ENCODE measurements at regions not wholly inside any gene's neighbourhood (a gene's known extent, or its start where the extent isn't known, plus 50 kb on each side); places are given as distances from the start of the nearest gene placed in this dataset.
A peak's percentile ranks its signal among the peaks of the same experiment; 100 is the strongest.
"Not testable (repeated sequence)": the region's sequence is repeated elsewhere in the genome, so short reads cannot be mapped to it uniquely, and the experiment has no call there.

GRCh38 chr1:87436115-87436514, 107.4 kb downstream of the LMO4 start:
- H3K27me3 Mint-ChIP-seq = peaks cover 7 to 28% (median 8%) of the 10 kb centered on the region in 5 donors
- CTCF ChIA-PET; H3K27me3 ChIP-seq (ENCODE audit: control insufficient read depth in 2 of 2, insufficient read depth in 2 of 2, low read length in 2 of 2); H3K27ac Mint-ChIP-seq; H3K4me3 ChIP-seq (ENCODE audit: low read length); H3K36me3 Mint-ChIP-seq; H3K4me3 Mint-ChIP-seq; H3K9me3 Mint-ChIP-seq; H3K36me3 ChIP-seq (ENCODE audit: control insufficient read depth in 2 of 3, insufficient read depth in 3 of 3, low read length in 3 of 3); POLR2A ChIA-PET; H3K27ac ChIP-seq (ENCODE audit: low read depth, low read length); ATAC-seq; H3K4me1 Mint-ChIP-seq; DNase-seq; H3K9me3 ChIP-seq (ENCODE audit: control insufficient read depth in 2 of 3, low read length in 3 of 3); H3K4me1 ChIP-seq (ENCODE audit: control insufficient read depth in 2 of 2, insufficient read depth in 2 of 2, low read length in 2 of 2); intact Hi-C loops (cut with micrococcal nuclease): not testable (repeated sequence)

- no peak overlapping the region for H3K27ac Mint-ChIP-seq
- Histone ChIP-seq H3K27ac (ENCODE audit: low read depth, low read length) (no peak overlapping the region), H3K36me3 (ENCODE audit: control insufficient read depth in 2 of 3, insufficient read depth in 3 of 3, low read length in 3 of 3) (no peaks in the 10 kb centered on the region), H3K4me3 (ENCODE audit: low read length) (no peak overlapping the region), H3K27me3 (ENCODE audit: control insufficient read depth in 2 of 2, insufficient read depth in 2 of 2, low read length in 2 of 2) (no peaks in the 10 kb centered on the region), H3K4me1 (ENCODE audit: control insufficient read depth in 2 of 2, insufficient read depth in 2 of 2, low read length in 2 of 2) (no peaks in the 10 kb centered on the region), H3K9me3 (ENCODE audit: control insufficient read depth in 2 of 3, low read length in 3 of 3) (no peaks in the 10 kb centered on the region)
- POLR2A ChIA-PET = no interaction called here
- intact Hi-C loops (cut with micrococcal nuclease) = no loop called here
- CTCF ChIA-PET = no interaction called here
- peaks cover 0 to 7% (median 0%) of the 10 kb centered on the region in 7 donors for H3K4me1 Mint-ChIP-seq
- DNase-seq = no peak
- no peak for ATAC-seq
- no peak overlapping the region for H3K4me3 Mint-ChIP-seq
- H3K9me3 Mint-ChIP-seq = peaks cover 0 to 4% (median 0%) of the 10 kb centered on the region in 11 donors
- H3K27me3 Mint-ChIP-seq = peaks cover 6 to 30% (median 7%) of the 10 kb centered on the region in 5 donors
- no peaks in the 10 kb centered on the region for H3K36me3 Mint-ChIP-seq
These were observed 107.9 kb downstream of the LMO4 start for GRCh38 chr1:87436534-87436933.

GRCh38 chr1:87437663-87438295, 109.1 kb downstream of the LMO4 start:
- H3K4me1 ChIP-seq (ENCODE audit: control insufficient read depth in 2 of 2, insufficient read depth in 2 of 2, low read length in 2 of 2) = no peaks in the 10 kb centered on the region
- Mint-ChIP-seq H3K4me3 (no peak overlapping the region), H3K9me3 (peaks cover 0 to 4% (median 0%) of the 10 kb centered on the region in 11 donors), H3K27ac (no peak overlapping the region), H3K4me1 (peaks cover 0 to 7% (median 0%) of the 10 kb centered on the region in 7 donors), H3K27me3 (peaks cover 3 to 23% (median 6%) of the 10 kb centered on the region in 5 donors), H3K36me3 (no peaks in the 10 kb centered on the region)
- H3K27me3 ChIP-seq (ENCODE audit: control insufficient read depth in 2 of 2, insufficient read depth in 2 of 2, low read length in 2 of 2) = no peaks in the 10 kb centered on the region
- intact Hi-C loops (cut with micrococcal nuclease) = no loop called here
- H3K27ac ChIP-seq (ENCODE audit: low read depth, low read length) = no peak overlapping the region
- H3K9me3 ChIP-seq (ENCODE audit: control insufficient read depth in 2 of 3, low read length in 3 of 3) = no peaks in the 10 kb centered on the region
- no peaks in the 10 kb centered on the region for H3K36me3 ChIP-seq (ENCODE audit: control insufficient read depth in 2 of 3, insufficient read depth in 3 of 3, low read length in 3 of 3)
- POLR2A ChIA-PET = no interaction called here
- ATAC-seq = no peak
- no peak overlapping the region for H3K4me3 ChIP-seq (ENCODE audit: low read length)
- no peak for DNase-seq
- CTCF ChIA-PET = no interaction called here

GRCh38 chr1:87439821-87440220, 111.1 kb downstream of the LMO4 start:
- Histone ChIP-seq H3K9me3 (ENCODE audit: control insufficient read depth in 2 of 3, low read length in 3 of 3) (no peaks in the 10 kb centered on the region), H3K27me3 (ENCODE audit: control insufficient read depth in 2 of 2, insufficient read depth in 2 of 2, low read length in 2 of 2) (no peaks in the 10 kb centered on the region), H3K27ac (ENCODE audit: low read depth, low read length) (no peak overlapping the region), H3K4me3 (ENCODE audit: low read length) (no peak overlapping the region), H3K36me3 (ENCODE audit: control insufficient read depth in 2 of 3, insufficient read depth in 3 of 3, low read length in 3 of 3) (no peaks in the 10 kb centered on the region), H3K4me1 (ENCODE audit: control insufficient read depth in 2 of 2, insufficient read depth in 2 of 2, low read length in 2 of 2) (no peaks in the 10 kb centered on the region)
- peaks cover 0 to 8% (median 0%) of the 10 kb centered on the region in 5 donors for H3K36me3 Mint-ChIP-seq
- H3K9me3 Mint-ChIP-seq = peaks cover 0 to 15% (median 8%) of the 10 kb centered on the region in 11 donors
- intact Hi-C loops (cut with micrococcal nuclease) = no loop called here
- H3K27ac Mint-ChIP-seq = no peak overlapping the region
- ChIA-PET CTCF (interaction anchor here (0.6 kb wide), 1 partner anchor 94 kb away, joined by 3 read pairs; no protein-coding TSS in a partner anchor), POLR2A (no interaction called here)
- H3K4me3 Mint-ChIP-seq = no peak overlapping the region
- peaks cover 1 to 17% (median 3%) of the 10 kb centered on the region in 5 donors for H3K27me3 Mint-ChIP-seq
- no peak for DNase-seq
- ATAC-seq = no peak
- peaks cover 0 to 5% (median 0%) of the 10 kb centered on the region in 7 donors for H3K4me1 Mint-ChIP-seq

GRCh38 chr1:87449348-87449963, 120.8 kb downstream of the LMO4 start:
- Histone ChIP-seq H3K4me3 (ENCODE audit: low read length) (no peak overlapping the region), H3K27me3 (ENCODE audit: control insufficient read depth in 2 of 2, insufficient read depth in 2 of 2, low read length in 2 of 2) (no peaks in the 10 kb centered on the region), H3K4me1 (ENCODE audit: control insufficient read depth in 2 of 2, insufficient read depth in 2 of 2, low read length in 2 of 2) (peaks cover 0 to 7% of the 10 kb centered on the region in 2 donors), H3K27ac (ENCODE audit: low read depth, low read length) (no peak overlapping the region), H3K9me3 (ENCODE audit: control insufficient read depth in 2 of 3, low read length in 3 of 3) (no peaks in the 10 kb centered on the region), H3K36me3 (ENCODE audit: control insufficient read depth in 2 of 3, insufficient read depth in 3 of 3, low read length in 3 of 3) (no peaks in the 10 kb centered on the region)
- Mint-ChIP-seq H3K9me3 (peaks cover 0 to 11% (median 4%) of the 10 kb centered on the region in 11 donors), H3K4me1 (peaks cover 0 to 3% (median 0%) of the 10 kb centered on the region in 7 donors), H3K27ac (no peak overlapping the region), H3K4me3 (no peak overlapping the region), H3K27me3 (peaks cover 0 to 2% (median 0%) of the 10 kb centered on the region in 5 donors), H3K36me3 (peaks cover 0 to 3% (median 0%) of the 10 kb centered on the region in 5 donors)
- intact Hi-C loops (cut with micrococcal nuclease) = no loop called here
- POLR2A ChIA-PET = interaction anchor here (0.6 kb wide), 1 partner anchor 22 kb away, joined by 3 read pairs; no protein-coding TSS in a partner anchor
- DNase-seq (no peak), ATAC-seq (peak; percentile 38)
- CTCF ChIA-PET = no interaction called here

GRCh38 chr1:87450136-87450535, 121.5 kb downstream of the LMO4 start:
- peaks cover 0 to 7% (median 2%) of the 10 kb centered on the region in 11 donors for H3K9me3 Mint-ChIP-seq
- H3K4me1 Mint-ChIP-seq = peaks cover 0 to 3% (median 0%) of the 10 kb centered on the region in 7 donors
- no peak overlapping the region for H3K27ac ChIP-seq (ENCODE audit: low read depth, low read length)
- no peak overlapping the region for H3K4me3 ChIP-seq (ENCODE audit: low read length)
- no peak for ATAC-seq
- no peaks in the 10 kb centered on the region for H3K9me3 ChIP-seq (ENCODE audit: control insufficient read depth in 2 of 3, low read length in 3 of 3)
- no peak overlapping the region for H3K27ac Mint-ChIP-seq
- no peaks in the 10 kb centered on the region for H3K27me3 ChIP-seq (ENCODE audit: control insufficient read depth in 2 of 2, insufficient read depth in 2 of 2, low read length in 2 of 2)
- intact Hi-C loops (cut with micrococcal nuclease) = loop anchor here in 1 of 2 donors (1.0 kb wide), 1 partner anchor 124 kb away; no protein-coding TSS in a partner anchor
- peaks cover 0 to 5% (median 0%) of the 10 kb centered on the region in 5 donors for H3K27me3 Mint-ChIP-seq
- no peak for DNase-seq
- no peaks in the 10 kb centered on the region for H3K36me3 ChIP-seq (ENCODE audit: control insufficient read depth in 2 of 3, insufficient read depth in 3 of 3, low read length in 3 of 3)
- ChIA-PET CTCF (no interaction called here), POLR2A (no interaction called here)
- H3K4me3 Mint-ChIP-seq = no peak overlapping the region
- H3K36me3 Mint-ChIP-seq = no peaks in the 10 kb centered on the region
- peaks cover 0 to 7% of the 10 kb centered on the region in 2 donors for H3K4me1 ChIP-seq (ENCODE audit: control insufficient read depth in 2 of 2, insufficient read depth in 2 of 2, low read length in 2 of 2)
